ENCODE measurements at regions not wholly inside any gene's neighbourhood (a gene's known extent, or its start where the extent isn't known, plus 50 kb on each side); places are given as distances from the start of the nearest gene placed in this dataset.

- intact Hi-C loops (cut with DNase I) = loop anchor here (5.0 kb wide), 1 partner anchor 765 kb away; the partner anchor contains the start of gene ZMIZ1
- ATAC-seq = no peak
- no peak for DNase-seq (ENCODE audit: low spot score)
Measured at GRCh38 chr10:78301891-78302738, 268.5 kb downstream of the RPS24 start.

GRCh38 chr10:78302739-78302988, 269.0 kb downstream of the RPS24 start:
- no peak for ATAC-seq
- no peak for DNase-seq (ENCODE audit: low spot score)
- intact Hi-C loops (cut with DNase I) = loop anchor here (5.0 kb wide), 1 partner anchor 765 kb away; the partner anchor contains the start of gene ZMIZ1

- DNase-seq (ENCODE audit: low spot score) (peak; percentile 96), ATAC-seq (peak; percentile 95)
- intact Hi-C loops (cut with DNase I) = loop anchor here (5.0 kb wide), 1 partner anchor 764 kb away; the partner anchor contains the start of gene ZMIZ1
Measured at GRCh38 chr10:78302989-78303854, 269.6 kb downstream of the RPS24 start.

- DNase-seq (ENCODE audit: low spot score) (no peak), ATAC-seq (no peak)
- intact Hi-C loops (cut with DNase I) = loop anchor here (5.0 kb wide), 1 partner anchor 763 kb away; the partner anchor contains the start of gene ZMIZ1
Measured at GRCh38 chr10:78304091-78305045, 270.7 kb downstream of the RPS24 start.

- intact Hi-C loops (cut with DNase I) = no loop called here
- no peak for ATAC-seq
- DNase-seq (ENCODE audit: low spot score) = no peak
Measured at GRCh38 chr10:78305311-78305710, 271.6 kb downstream of the RPS24 start.

- ATAC-seq (no peak), DNase-seq (ENCODE audit: low spot score) (no peak)
- intact Hi-C loops (cut with DNase I) = no loop called here
Measured at GRCh38 chr10:78306358-78306757, 272.7 kb downstream of the RPS24 start.

GRCh38 chr10:78307576-78307975, 273.9 kb downstream of the RPS24 start:
- DNase-seq (ENCODE audit: low spot score) (no peak), ATAC-seq (no peak)
- intact Hi-C loops (cut with DNase I) = no loop called here

- DNase-seq (ENCODE audit: low spot score) (no peak), ATAC-seq (no peak)
- intact Hi-C loops (cut with DNase I) = no loop called here
Measured at GRCh38 chr10:78309536-78310237, 276.0 kb downstream of the RPS24 start.

- no peak for ATAC-seq
- intact Hi-C loops (cut with DNase I) = no loop called here
- no peak for DNase-seq (ENCODE audit: low spot score)
Measured at GRCh38 chr10:78310481-78311080, 276.9 kb downstream of the RPS24 start.

GRCh38 chr10:78312197-78313047, 278.8 kb downstream of the RPS24 start:
- DNase-seq (ENCODE audit: low spot score) (peak; percentile 33), ATAC-seq (no peak)
- intact Hi-C loops (cut with DNase I) = no loop called here

- ATAC-seq (no peak), DNase-seq (ENCODE audit: low spot score) (no peak)
- intact Hi-C loops (cut with DNase I) = no loop called here
Measured at GRCh38 chr10:78313048-78313381, 279.4 kb downstream of the RPS24 start.

GRCh38 chr10:78313636-78314035, 280.0 kb downstream of the RPS24 start:
- peak; percentile 9 for DNase-seq (ENCODE audit: low spot score)
- intact Hi-C loops (cut with DNase I) = no loop called here

GRCh38 chr10:78314651-78315050, 281.0 kb downstream of the RPS24 start:
- DNase-seq (ENCODE audit: low spot score) = no peak
- intact Hi-C loops (cut with DNase I) = no loop called here
- ATAC-seq = no peak

More at GRCh38 chr10:78313636-78314035, 280.0 kb downstream of the RPS24 start:
- ATAC-seq = no peak

GRCh38 chr10:78316451-78316931, 282.8 kb downstream of the RPS24 start:
- peak; percentile 72 for ATAC-seq

GRCh38 chr10:78318305-78318704, 284.6 kb downstream of the RPS24 start:
- DNase-seq (ENCODE audit: low spot score) = peak; percentile 9
- ATAC-seq = no peak
- intact Hi-C loops (cut with DNase I) = no loop called here

More at GRCh38 chr10:78316451-78316931, 282.8 kb downstream of the RPS24 start:
- intact Hi-C loops (cut with DNase I) = no loop called here
- peak; percentile 13 for DNase-seq (ENCODE audit: low spot score)

- intact Hi-C loops (cut with DNase I) = no loop called here
- DNase-seq (ENCODE audit: low spot score) (peak; percentile 44), ATAC-seq (no peak)
Measured at GRCh38 chr10:78319371-78319770, 285.7 kb downstream of the RPS24 start.

- ATAC-seq (no peak), DNase-seq (ENCODE audit: low spot score) (peak; percentile 4)
- intact Hi-C loops (cut with DNase I) = no loop called here
Measured at GRCh38 chr10:78319841-78320240, 286.2 kb downstream of the RPS24 start.

Measured in sciatic nerve (tissue), 2 donors.